ENCODE measurements at regions not wholly inside any gene's neighbourhood (a gene's known extent, or its start where the extent isn't known, plus 50 kb on each side); places are given as distances from the start of the nearest gene placed in this dataset.
A peak's percentile ranks its signal among the peaks of the same experiment; 100 is the strongest.

GRCh38 chr2:120551522-120551921 is 184.1 kb upstream of the GLI2 start:
- DNase-seq = no peak

- no peak for DNase-seq
Observed at GRCh38 chr2:120552079-120552478, 183.6 kb upstream of the GLI2 start.

- DNase-seq = peak; percentile 9
Observed at GRCh38 chr2:120552800-120553481, 182.7 kb upstream of the GLI2 start.

- DNase-seq = no peak
Observed at GRCh38 chr2:120554625-120555032, 181.0 kb upstream of the GLI2 start.

GRCh38 chr2:120555092-120555491 is 180.6 kb upstream of the GLI2 start:
- no peak for DNase-seq

GRCh38 chr2:120556911-120557310 is 178.8 kb upstream of the GLI2 start:
- no peak for DNase-seq

- DNase-seq = no peak
Observed at GRCh38 chr2:120558847-120559246, 176.8 kb upstream of the GLI2 start.

GRCh38 chr2:120559401-120559800 is 176.3 kb upstream of the GLI2 start:
- no peak for DNase-seq

- DNase-seq = no peak
Observed at GRCh38 chr2:120560330-120560729, 175.3 kb upstream of the GLI2 start.

- DNase-seq = no peak
Observed at GRCh38 chr2:120561379-120562035, 174.2 kb upstream of the GLI2 start.

- DNase-seq = no peak
Observed at GRCh38 chr2:120562218-120563005, 173.3 kb upstream of the GLI2 start.

GRCh38 chr2:120563616-120564015 is 172.1 kb upstream of the GLI2 start:
- DNase-seq = no peak

GRCh38 chr2:120564213-120565094 is 171.2 kb upstream of the GLI2 start:
- DNase-seq = no peak

GRCh38 chr2:120565095-120565460 is 170.6 kb upstream of the GLI2 start:
- DNase-seq = no peak

- DNase-seq = no peak
Observed at GRCh38 chr2:120565929-120566328, 169.7 kb upstream of the GLI2 start.

GRCh38 chr2:120566331-120567035 is 169.2 kb upstream of the GLI2 start:
- DNase-seq = no peak

GRCh38 chr2:120567128-120567527 is 168.5 kb upstream of the GLI2 start:
- DNase-seq = no peak

- no peak for DNase-seq
Observed at GRCh38 chr2:120568089-120568974, 167.3 kb upstream of the GLI2 start.

GRCh38 chr2:120568975-120569268 is 166.7 kb upstream of the GLI2 start:
- no peak for DNase-seq

- DNase-seq = no peak
Observed at GRCh38 chr2:120570001-120570400, 165.7 kb upstream of the GLI2 start.

- DNase-seq = no peak
Observed at GRCh38 chr2:120570546-120570945, 165.1 kb upstream of the GLI2 start.

Data from occipital lobe (tissue), 1 donor.